HL-60 (cell line): ENCODE measurements at regions not wholly inside any gene's neighbourhood (a gene's known extent, or its start where the extent isn't known, plus 50 kb on each side); places are given as distances from the start of the nearest gene placed in this dataset.

ENCODE experiments used
- DNase-seq, 2 experiments: peaks; one replicate each; pipeline ENCODE4 v3.0.0-alpha.2; 2010 to 2020; ENCODE audit warnings: low read depth in 1 of 2, low spot score in 1 of 2
- H3K27ac ChIP-seq: fragments of 250-450 bp; sonication (Bioruptor Pico); replicated peaks from 2 replicates; pipeline ENCODE4 v1.5.1; 2020; ENCODE audit warnings: mild to moderate bottlenecking, moderate library complexity
- H3K27me3 ChIP-seq: fragments of 250-450 bp; sonication (Bioruptor Pico); 2 replicates; pipeline ENCODE4 v1.5.1; 2021; ENCODE audit warnings: mild to moderate bottlenecking, moderate library complexity; ENCODE audit not compliant: insufficient read depth, poor library complexity, severe bottlenecking
- H3K4me3 ChIP-seq: replicated peaks from 2 replicates; pipeline ENCODE4 v1.5.1; 2011; ENCODE audit warnings: mild to moderate bottlenecking, control low read depth, low read length; ENCODE audit not compliant: insufficient read depth
- GABPA ChIP-seq: IDR thresholded peaks from 2 replicates; pipeline ENCODE4 v1.6.1; 2012; ENCODE audit warnings: low read depth
- POLR2AphosphoS5 ChIP-seq: IDR thresholded peaks from 2 replicates; pipeline ENCODE4 v1.6.1; 2012; ENCODE audit warnings: low read depth
- SPI1 ChIP-seq: IDR thresholded peaks from 2 replicates; pipeline ENCODE4 v1.6.1; 2012; ENCODE audit warnings: low read depth, mild to moderate bottlenecking, borderline replicate concordance
- TF ChIP-seq, protein P1 (sequence below): IDR thresholded peaks from 2 replicates; pipeline ENCODE4 v1.6.1; 2012; ENCODE audit warnings: low read depth; ENCODE audit not compliant: insufficient replicate concordance
- TF ChIP-seq, protein P2 (sequence below): IDR thresholded peaks from one replicate; pipeline ENCODE4 v1.5.1; 2011; ENCODE audit warnings: low read length, control low read depth, inconsistent platforms; ENCODE audit not compliant: insufficient read depth

DNA sequence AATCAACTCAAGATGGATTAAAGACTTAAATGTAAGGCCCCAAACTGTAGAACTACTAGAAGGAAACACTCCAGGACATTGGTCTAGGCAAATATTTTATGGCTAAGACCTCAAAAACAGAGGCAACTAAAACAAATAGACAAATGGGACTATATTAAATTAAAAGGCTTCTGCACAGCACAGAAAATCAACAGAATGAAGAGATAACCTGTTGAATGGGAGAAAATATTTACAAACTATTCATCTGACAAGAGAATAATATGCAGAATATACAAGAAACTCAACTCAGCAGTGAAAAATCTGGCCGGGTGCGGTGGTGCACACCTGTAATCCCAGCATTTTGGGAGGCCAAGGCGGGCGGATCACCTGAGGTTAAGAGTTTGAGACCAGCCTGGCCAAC, 84.1 kb upstream of the HNRNPU start:
- no peak for TF ChIP-seq POLR2AphosphoS5
- TF ChIP-seq SPI1, result no peak
- no peak for TF ChIP-seq GABPA
- TF ChIP-seq, protein P1, sequence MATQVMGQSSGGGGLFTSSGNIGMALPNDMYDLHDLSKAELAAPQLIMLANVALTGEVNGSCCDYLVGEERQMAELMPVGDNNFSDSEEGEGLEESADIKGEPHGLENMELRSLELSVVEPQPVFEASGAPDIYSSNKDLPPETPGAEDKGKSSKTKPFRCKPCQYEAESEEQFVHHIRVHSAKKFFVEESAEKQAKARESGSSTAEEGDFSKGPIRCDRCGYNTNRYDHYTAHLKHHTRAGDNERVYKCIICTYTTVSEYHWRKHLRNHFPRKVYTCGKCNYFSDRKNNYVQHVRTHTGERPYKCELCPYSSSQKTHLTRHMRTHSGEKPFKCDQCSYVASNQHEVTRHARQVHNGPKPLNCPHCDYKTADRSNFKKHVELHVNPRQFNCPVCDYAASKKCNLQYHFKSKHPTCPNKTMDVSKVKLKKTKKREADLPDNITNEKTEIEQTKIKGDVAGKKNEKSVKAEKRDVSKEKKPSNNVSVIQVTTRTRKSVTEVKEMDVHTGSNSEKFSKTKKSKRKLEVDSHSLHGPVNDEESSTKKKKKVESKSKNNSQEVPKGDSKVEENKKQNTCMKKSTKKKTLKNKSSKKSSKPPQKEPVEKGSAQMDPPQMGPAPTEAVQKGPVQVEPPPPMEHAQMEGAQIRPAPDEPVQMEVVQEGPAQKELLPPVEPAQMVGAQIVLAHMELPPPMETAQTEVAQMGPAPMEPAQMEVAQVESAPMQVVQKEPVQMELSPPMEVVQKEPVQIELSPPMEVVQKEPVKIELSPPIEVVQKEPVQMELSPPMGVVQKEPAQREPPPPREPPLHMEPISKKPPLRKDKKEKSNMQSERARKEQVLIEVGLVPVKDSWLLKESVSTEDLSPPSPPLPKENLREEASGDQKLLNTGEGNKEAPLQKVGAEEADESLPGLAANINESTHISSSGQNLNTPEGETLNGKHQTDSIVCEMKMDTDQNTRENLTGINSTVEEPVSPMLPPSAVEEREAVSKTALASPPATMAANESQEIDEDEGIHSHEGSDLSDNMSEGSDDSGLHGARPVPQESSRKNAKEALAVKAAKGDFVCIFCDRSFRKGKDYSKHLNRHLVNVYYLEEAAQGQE, result no peak
- TF ChIP-seq, protein P2, sequence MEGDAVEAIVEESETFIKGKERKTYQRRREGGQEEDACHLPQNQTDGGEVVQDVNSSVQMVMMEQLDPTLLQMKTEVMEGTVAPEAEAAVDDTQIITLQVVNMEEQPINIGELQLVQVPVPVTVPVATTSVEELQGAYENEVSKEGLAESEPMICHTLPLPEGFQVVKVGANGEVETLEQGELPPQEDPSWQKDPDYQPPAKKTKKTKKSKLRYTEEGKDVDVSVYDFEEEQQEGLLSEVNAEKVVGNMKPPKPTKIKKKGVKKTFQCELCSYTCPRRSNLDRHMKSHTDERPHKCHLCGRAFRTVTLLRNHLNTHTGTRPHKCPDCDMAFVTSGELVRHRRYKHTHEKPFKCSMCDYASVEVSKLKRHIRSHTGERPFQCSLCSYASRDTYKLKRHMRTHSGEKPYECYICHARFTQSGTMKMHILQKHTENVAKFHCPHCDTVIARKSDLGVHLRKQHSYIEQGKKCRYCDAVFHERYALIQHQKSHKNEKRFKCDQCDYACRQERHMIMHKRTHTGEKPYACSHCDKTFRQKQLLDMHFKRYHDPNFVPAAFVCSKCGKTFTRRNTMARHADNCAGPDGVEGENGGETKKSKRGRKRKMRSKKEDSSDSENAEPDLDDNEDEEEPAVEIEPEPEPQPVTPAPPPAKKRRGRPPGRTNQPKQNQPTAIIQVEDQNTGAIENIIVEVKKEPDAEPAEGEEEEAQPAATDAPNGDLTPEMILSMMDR, result no peak
- Histone ChIP-seq H3K27me3 (no peaks in the 10 kb centered on the region), H3K27ac (no peak overlapping the region), H3K4me3 (no peak overlapping the region)
- DNase-seq, result no peak

DNA sequence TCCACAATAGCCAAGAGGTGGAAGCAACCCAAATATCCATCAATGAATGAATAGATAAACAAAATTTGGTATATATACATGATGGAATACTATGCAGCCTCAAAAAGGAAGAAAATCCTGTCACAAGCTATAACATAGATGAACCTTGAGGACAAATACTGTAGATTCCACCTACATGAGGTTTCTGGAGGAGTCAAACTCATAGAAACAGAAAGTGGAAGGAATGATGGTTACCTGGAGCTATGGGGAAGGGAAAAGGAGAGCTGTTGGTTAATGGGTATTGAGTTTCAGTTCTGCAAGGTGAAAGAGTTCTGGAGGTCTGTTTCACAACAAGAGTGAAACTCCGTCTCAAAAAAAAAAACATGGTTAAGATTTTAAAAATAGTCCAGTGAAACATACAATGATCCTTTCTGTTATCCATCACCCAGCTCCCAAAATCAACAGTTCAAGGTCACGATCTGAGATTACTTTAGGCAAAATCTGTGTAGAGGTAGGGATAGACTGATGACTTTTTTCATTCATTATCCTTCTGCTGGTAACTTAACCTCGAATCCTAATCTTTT, 80.8 kb upstream of the HNRNPU start:
- H3K4me3 ChIP-seq, result no peak overlapping the region
- no peaks in the 10 kb centered on the region for H3K27me3 ChIP-seq
- TF ChIP-seq GABPA (no peak), SPI1 (no peak), POLR2AphosphoS5 (no peak)
- TF ChIP-seq, protein P2, result no peak
- TF ChIP-seq, protein P1, result no peak
- no peak for DNase-seq
- no peak overlapping the region for H3K27ac ChIP-seq

DNA sequence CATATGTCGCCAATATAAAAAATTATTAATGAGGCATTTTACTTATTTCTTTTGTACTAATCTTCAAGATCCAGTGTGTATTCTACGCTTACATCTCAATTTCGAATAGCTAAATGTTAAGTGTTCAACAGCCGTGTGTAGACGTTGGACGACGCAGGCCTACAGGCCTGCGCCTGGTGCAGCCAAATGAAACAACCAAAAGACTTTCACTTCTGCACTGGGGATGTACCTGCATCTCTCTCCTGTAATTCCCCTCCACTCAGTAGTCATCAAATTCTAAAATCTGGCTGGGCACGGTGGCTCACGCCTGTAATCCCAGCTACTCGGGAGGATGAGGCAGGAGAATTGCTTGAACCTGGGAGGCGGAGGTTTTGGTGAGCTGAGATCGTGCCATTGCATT, 76.8 kb upstream of the HNRNPU start:
- Histone ChIP-seq H3K4me3 (no peak overlapping the region), H3K27ac (no peak overlapping the region), H3K27me3 (no peaks in the 10 kb centered on the region)
- no peak for TF ChIP-seq SPI1
- TF ChIP-seq POLR2AphosphoS5, result no peak
- TF ChIP-seq, protein P1, result no peak
- TF ChIP-seq, protein P2, result no peak
- no peak for TF ChIP-seq GABPA
- no peak for DNase-seq
